ENCODE measurements at regions not wholly inside any gene's neighbourhood (a gene's known extent, or its start where the extent isn't known, plus 50 kb on each side); places are given as distances from the start of the nearest gene placed in this dataset.

DNA sequence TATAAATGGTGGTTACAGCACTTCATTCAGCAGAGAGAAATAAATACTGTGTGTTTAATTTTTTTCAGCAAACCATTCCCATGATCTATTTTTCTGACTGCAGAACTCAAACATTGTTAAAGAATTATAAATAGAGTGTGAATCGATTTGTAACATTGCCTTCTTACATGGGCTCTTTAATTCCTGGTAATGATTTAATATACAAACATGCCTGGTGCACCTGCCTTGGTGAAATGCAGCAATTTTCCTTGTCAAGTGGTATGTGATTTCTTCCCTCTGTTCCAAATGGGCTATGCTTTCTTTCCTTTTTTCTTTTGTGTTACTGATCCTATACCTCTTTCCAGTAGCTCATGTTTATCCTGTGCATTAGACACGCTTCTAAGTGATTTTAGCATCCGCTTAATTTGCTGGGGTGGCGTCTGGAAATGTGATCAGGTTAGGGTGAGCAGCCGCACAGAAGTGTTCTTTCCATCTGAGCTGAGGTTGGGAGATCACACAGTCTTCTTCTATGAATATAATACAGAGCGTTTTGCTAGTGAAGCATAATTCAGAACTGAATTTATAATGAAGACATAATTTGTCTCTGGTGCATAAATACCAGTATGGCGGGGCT lies 94.3 kb upstream of the ITGB1 start:
- TF ChIP-seq, protein P1, sequence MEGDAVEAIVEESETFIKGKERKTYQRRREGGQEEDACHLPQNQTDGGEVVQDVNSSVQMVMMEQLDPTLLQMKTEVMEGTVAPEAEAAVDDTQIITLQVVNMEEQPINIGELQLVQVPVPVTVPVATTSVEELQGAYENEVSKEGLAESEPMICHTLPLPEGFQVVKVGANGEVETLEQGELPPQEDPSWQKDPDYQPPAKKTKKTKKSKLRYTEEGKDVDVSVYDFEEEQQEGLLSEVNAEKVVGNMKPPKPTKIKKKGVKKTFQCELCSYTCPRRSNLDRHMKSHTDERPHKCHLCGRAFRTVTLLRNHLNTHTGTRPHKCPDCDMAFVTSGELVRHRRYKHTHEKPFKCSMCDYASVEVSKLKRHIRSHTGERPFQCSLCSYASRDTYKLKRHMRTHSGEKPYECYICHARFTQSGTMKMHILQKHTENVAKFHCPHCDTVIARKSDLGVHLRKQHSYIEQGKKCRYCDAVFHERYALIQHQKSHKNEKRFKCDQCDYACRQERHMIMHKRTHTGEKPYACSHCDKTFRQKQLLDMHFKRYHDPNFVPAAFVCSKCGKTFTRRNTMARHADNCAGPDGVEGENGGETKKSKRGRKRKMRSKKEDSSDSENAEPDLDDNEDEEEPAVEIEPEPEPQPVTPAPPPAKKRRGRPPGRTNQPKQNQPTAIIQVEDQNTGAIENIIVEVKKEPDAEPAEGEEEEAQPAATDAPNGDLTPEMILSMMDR (conservative IDR thresholded peaks at IDR 0.05; ENCODE audit: low read depth, low read length): no peak
- TF ChIP-seq RCOR1 (IDR thresholded peaks at IDR 0.05; ENCODE audit: insufficient replicate concordance, low read length) (no peak), POLR2A (IDR thresholded peaks at IDR 0.05; ENCODE audit: low read depth, low read length) (no peak), CHD1 (IDR thresholded peaks at IDR 0.05; ENCODE audit: low read depth, low read length) (no peak), RFX5 (IDR thresholded peaks at IDR 0.05; ENCODE audit: low read depth, low read length) (no peak)
